Liver (tissue), 8 donors: ENCODE measurements at regions not wholly inside any gene's neighbourhood (a gene's known extent, or its start where the extent isn't known, plus 50 kb on each side); places are given as distances from the start of the nearest gene placed in this dataset.

ENCODE experiments used
- DNase-seq: peaks from one replicate; pipeline ENCODE4 v3.0.0-alpha.2; 2017; ENCODE audit warnings: low spot score
- H3K27ac ChIP-seq, 2 donors: one replicate each; pipeline ENCODE4 v1.7.0; 2013; ENCODE audit warnings: inconsistent platforms in 2 of 2, low read length in 2 of 2, control low read depth in 1 of 2, low read depth in 1 of 2, mild to moderate bottlenecking in 1 of 2
- H3K27me3 ChIP-seq, 4 donors: one replicate each; pipeline versions ENCODE4 v1.6.1 to v1.7.0; 2013; ENCODE audit warnings: low read length in 3 of 4, inconsistent platforms in 1 of 4, mild to moderate bottlenecking in 1 of 4, moderate library complexity in 1 of 4; ENCODE audit not compliant: control insufficient read depth in 4 of 4, insufficient read depth in 4 of 4
- H3K36me3 ChIP-seq, 4 donors: one replicate each; pipeline versions ENCODE4 v1.6.1 to v1.7.0; 2013; ENCODE audit warnings: low read length in 3 of 4, mild to moderate bottlenecking in 3 of 4, low read depth in 1 of 4, moderate library complexity in 1 of 4; ENCODE audit not compliant: control insufficient read depth in 4 of 4, insufficient read depth in 3 of 4
- H3K4me1 ChIP-seq, 4 donors: one replicate each; pipeline versions ENCODE4 v1.6.1 to v1.7.0; 2013; ENCODE audit warnings: low read length in 3 of 4, mild to moderate bottlenecking in 3 of 4, moderate library complexity in 1 of 4; ENCODE audit not compliant: control insufficient read depth in 4 of 4, insufficient read depth in 4 of 4
- H3K4me3 ChIP-seq, 3 donors: one replicate each; pipeline versions ENCODE4 v1.6.1 to v1.7.0; 2013; ENCODE audit warnings: low read length in 3 of 3, control low read depth in 1 of 3, low read depth in 1 of 3, mild to moderate bottlenecking in 1 of 3
- H3K9ac ChIP-seq, 2 donors: one replicate each; pipeline ENCODE4 v1.7.0; 2013; ENCODE audit warnings: low read length in 2 of 2, mild to moderate bottlenecking in 2 of 2, moderate library complexity in 2 of 2, control low read depth in 1 of 2, low read depth in 1 of 2
- H3K9me3 ChIP-seq, 4 donors: one replicate each; pipeline versions ENCODE4 v1.6.1 to v1.7.0; 2013; ENCODE audit warnings: low read length in 3 of 4; ENCODE audit not compliant: control insufficient read depth in 4 of 4
- CTCF ChIP-seq: fragments of 150-350 bp; IDR thresholded peaks from 2 replicates; pipeline ENCODE4 v1.5.1; 2017; ENCODE audit warnings: improper control_type of control experiment, low read depth, low read length; ENCODE audit not compliant: missing input control
- EGR1 ChIP-seq, 2 donors: IDR thresholded peaks; 2 replicates each; pipeline ENCODE4 v1.6.1; 2016 to 2018; ENCODE audit warnings: antibody characterized with exemption in 2 of 2, low read depth in 2 of 2
- FOXA1 ChIP-seq: IDR thresholded peaks from 2 replicates; pipeline ENCODE4 v1.6.1; 2016; ENCODE audit warnings: antibody characterized with exemption
- FOXA2 ChIP-seq: IDR thresholded peaks from 2 replicates; pipeline ENCODE4 v1.6.1; 2016; ENCODE audit warnings: antibody characterized with exemption
- GABPA ChIP-seq, 2 donors: IDR thresholded peaks in 1 of 2; conservative IDR thresholded peaks in 1 of 2; 2 replicates each; pipeline ENCODE4 v1.6.1; 2016; ENCODE audit warnings: antibody characterized with exemption in 2 of 2, mild to moderate bottlenecking in 1 of 2, moderate library complexity in 1 of 2
- HNF4A ChIP-seq, 2 donors: conservative IDR thresholded peaks; 2 replicates each; pipeline ENCODE4 v1.6.1; 2016; ENCODE audit warnings: antibody characterized with exemption in 2 of 2, mild to moderate bottlenecking in 2 of 2
- HNF4G ChIP-seq: IDR thresholded peaks from 2 replicates; pipeline ENCODE4 v1.6.1; 2016; ENCODE audit warnings: antibody characterized with exemption
- JUND ChIP-seq, 2 donors: IDR thresholded peaks; 2 replicates each; pipeline ENCODE4 v1.6.1; 2016; ENCODE audit warnings: antibody characterized with exemption in 2 of 2
- MAX ChIP-seq: IDR thresholded peaks from 2 replicates; pipeline ENCODE4 v1.6.1; 2016; ENCODE audit warnings: antibody characterized with exemption
- NR2F2 ChIP-seq: IDR thresholded peaks from 2 replicates; pipeline ENCODE4 v1.6.1; 2016; ENCODE audit warnings: antibody characterized with exemption
- RAD21 ChIP-seq, 2 donors: IDR thresholded peaks; 2 replicates each; pipeline ENCODE4 v1.6.1; 2016; ENCODE audit warnings: antibody characterized with exemption in 2 of 2, mild to moderate bottlenecking in 2 of 2
- REST ChIP-seq: IDR thresholded peaks from 2 replicates; pipeline ENCODE4 v1.6.1; 2016; ENCODE audit warnings: antibody characterized with exemption, mild to moderate bottlenecking
- RXRA ChIP-seq, 2 donors: IDR thresholded peaks; 2 replicates each; pipeline ENCODE4 v1.6.1; 2017 to 2018; ENCODE audit warnings: antibody characterized with exemption in 2 of 2, mild to moderate bottlenecking in 1 of 2
- SP1 ChIP-seq: IDR thresholded peaks from 2 replicates; pipeline ENCODE4 v1.6.1; 2018; ENCODE audit warnings: antibody characterized with exemption, mild to moderate bottlenecking
- TAF1 ChIP-seq: conservative IDR thresholded peaks from 2 replicates; pipeline ENCODE4 v1.6.1; 2016; ENCODE audit warnings: antibody characterized with exemption, mild to moderate bottlenecking
- YY1 ChIP-seq: IDR thresholded peaks from 2 replicates; pipeline ENCODE4 v1.6.1; 2016; ENCODE audit warnings: antibody characterized with exemption, mild to moderate bottlenecking
- WGBS: extraction: QIAGEN DNeasy Blood & Tissue Kit; methylation state at CpG from one replicate; pipeline ENCODE4 v1.1.7; 2013; 5-methylcytosine and 5-hydroxymethylcytosine counted together
- TF ChIP-seq, protein P1 (sequence below): IDR thresholded peaks from 2 replicates; pipeline ENCODE4 v1.6.1; 2016; ENCODE audit warnings: antibody characterized with exemption
- donor health status: healthy.
- donor health status: healthy.
- donor health status: healthy.
- donor health status: healthy.
- donor health status: healthy.

DNA sequence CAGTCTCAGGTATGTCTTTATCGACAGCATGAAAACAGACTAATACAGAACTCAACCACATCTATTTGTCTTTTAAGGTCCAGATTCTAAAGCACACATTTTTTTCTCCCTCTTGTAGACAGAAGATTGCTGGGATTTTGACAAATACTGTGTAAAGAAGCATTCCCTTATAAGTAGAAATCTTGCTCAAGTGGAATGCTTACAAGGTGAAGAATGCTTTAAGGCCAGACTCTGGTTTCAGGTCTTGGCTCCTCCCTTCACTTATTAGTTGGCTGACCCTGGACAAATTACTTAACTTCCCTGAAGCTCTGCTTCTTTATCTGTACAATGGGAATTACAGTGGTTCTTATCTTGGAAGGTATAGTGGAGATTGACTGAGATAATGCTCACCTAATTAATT lies 242.3 kb upstream of the IRX5 start:
- H3K36me3 ChIP-seq, result no peaks in the 10 kb centered on the region
- peaks cover 0 to 4% (median 0%) of the 10 kb centered on the region in 4 donors for H3K9me3 ChIP-seq
- H3K27me3 ChIP-seq, result no peaks in the 10 kb centered on the region
- DNase-seq, result no peak
- no peak overlapping the region for H3K9ac ChIP-seq
- 92% methylated on average over 1 of the region's 1 CpG for WGBS
- TF ChIP-seq REST, result no peak
- TF ChIP-seq CTCF, result no peak
- TF ChIP-seq JUND (IDR thresholded peaks at IDR 0.05), result no peak
- no peak for TF ChIP-seq RAD21 (IDR thresholded peaks at IDR 0.05)
- TF ChIP-seq FOXA2, result no peak
- TF ChIP-seq FOXA1, result no peak
- TF ChIP-seq NR2F2, result no peak
- TF ChIP-seq EGR1 (IDR thresholded peaks at IDR 0.05; ENCODE audit: low read depth in 2 of 2), result no peak
- no peak for TF ChIP-seq RXRA (IDR thresholded peaks at IDR 0.05)
- TF ChIP-seq HNF4A (conservative IDR thresholded peaks at IDR 0.05), result no peak
- no peak for TF ChIP-seq GABPA (IDR thresholded peaks at IDR 0.05 in 1 of 2, conservative IDR thresholded peaks at IDR 0.05 in 1 of 2)
- TF ChIP-seq, protein P1, sequence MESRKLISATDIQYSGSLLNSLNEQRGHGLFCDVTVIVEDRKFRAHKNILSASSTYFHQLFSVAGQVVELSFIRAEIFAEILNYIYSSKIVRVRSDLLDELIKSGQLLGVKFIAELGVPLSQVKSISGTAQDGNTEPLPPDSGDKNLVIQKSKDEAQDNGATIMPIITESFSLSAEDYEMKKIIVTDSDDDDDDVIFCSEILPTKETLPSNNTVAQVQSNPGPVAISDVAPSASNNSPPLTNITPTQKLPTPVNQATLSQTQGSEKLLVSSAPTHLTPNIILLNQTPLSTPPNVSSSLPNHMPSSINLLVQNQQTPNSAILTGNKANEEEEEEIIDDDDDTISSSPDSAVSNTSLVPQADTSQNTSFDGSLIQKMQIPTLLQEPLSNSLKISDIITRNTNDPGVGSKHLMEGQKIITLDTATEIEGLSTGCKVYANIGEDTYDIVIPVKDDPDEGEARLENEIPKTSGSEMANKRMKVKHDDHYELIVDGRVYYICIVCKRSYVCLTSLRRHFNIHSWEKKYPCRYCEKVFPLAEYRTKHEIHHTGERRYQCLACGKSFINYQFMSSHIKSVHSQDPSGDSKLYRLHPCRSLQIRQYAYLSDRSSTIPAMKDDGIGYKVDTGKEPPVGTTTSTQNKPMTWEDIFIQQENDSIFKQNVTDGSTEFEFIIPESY, result no peak
- no peak for TF ChIP-seq TAF1
- no peak for TF ChIP-seq MAX
- TF ChIP-seq HNF4G, result no peak
- TF ChIP-seq YY1, result no peak
- TF ChIP-seq SP1, result no peak
- no peak overlapping the region for H3K4me3 ChIP-seq
- H3K4me1 ChIP-seq, result no peaks in the 10 kb centered on the region
- H3K27ac ChIP-seq, result no peak overlapping the region
